Trophoblast cell (in vitro differentiated cells and primary cell): ENCODE measurements at regions not wholly inside any gene's neighbourhood (a gene's known extent, or its start where the extent isn't known, plus 50 kb on each side); places are given as distances from the start of the nearest gene placed in this dataset.

ENCODE experiments used
- DNase-seq, 2 donors: peaks; one replicate each; pipeline ENCODE4 v3.0.0-alpha.2; 2016
- H2AFZ ChIP-seq: 2 replicates; pipeline ENCODE4 v1.6.1; 2013; ENCODE audit warnings: low read length, moderate library complexity, mild to moderate bottlenecking; ENCODE audit not compliant: insufficient read depth, poor library complexity
- H2AK5ac ChIP-seq: 2 replicates; pipeline ENCODE4 v1.6.1; 2013; ENCODE audit warnings: mild to moderate bottlenecking, low read length
- H2BK120ac ChIP-seq: 2 replicates; pipeline ENCODE4 v1.6.1; 2013; ENCODE audit warnings: low read length, mild to moderate bottlenecking, moderate library complexity; ENCODE audit not compliant: insufficient read depth, poor library complexity
- H2BK12ac ChIP-seq: 2 replicates; pipeline ENCODE4 v1.6.1; 2013; ENCODE audit warnings: mild to moderate bottlenecking, low read length, moderate library complexity
- H2BK5ac ChIP-seq: 2 replicates; pipeline ENCODE4 v1.6.1; 2013; ENCODE audit warnings: low read length, low read depth, moderate library complexity, mild to moderate bottlenecking; ENCODE audit not compliant: poor library complexity
- H3K14ac ChIP-seq: 2 replicates; pipeline ENCODE4 v1.6.1; 2013; ENCODE audit warnings: mild to moderate bottlenecking, low read length
- H3K18ac ChIP-seq: 2 replicates; pipeline ENCODE4 v1.6.1; 2013; ENCODE audit warnings: mild to moderate bottlenecking, low read length
- H3K23ac ChIP-seq: 2 replicates; pipeline ENCODE4 v1.6.1; 2013; ENCODE audit warnings: low read length
- H3K27ac ChIP-seq: 2 replicates; pipeline ENCODE4 v1.5.1; 2013; ENCODE audit warnings: low read depth, mild to moderate bottlenecking, inconsistent platforms, low read length, moderate library complexity
- H3K27me3 ChIP-seq: 2 replicates; pipeline ENCODE4 v1.6.1; 2013; ENCODE audit warnings: inconsistent platforms, mild to moderate bottlenecking, low read length, moderate library complexity; ENCODE audit not compliant: insufficient read depth
- H3K36me3 ChIP-seq, 2 experiments: 1 replicate in 1 of 2; 2 replicates in 1 of 2; pipeline ENCODE4 v1.6.1; 2013; ENCODE audit warnings: low read length in 2 of 2, mild to moderate bottlenecking in 2 of 2, moderate library complexity in 1 of 2; ENCODE audit not compliant: insufficient read depth in 2 of 2, control insufficient read depth in 1 of 2
- H3K4ac ChIP-seq: 2 replicates; pipeline ENCODE4 v1.6.1; 2013; ENCODE audit warnings: low read depth, mild to moderate bottlenecking, low read length, moderate library complexity
- H3K4me1 ChIP-seq, 2 experiments: 1 replicate in 1 of 2; 2 replicates in 1 of 2; pipeline ENCODE4 v1.6.1; 2013; ENCODE audit warnings: low read length in 2 of 2, mild to moderate bottlenecking in 2 of 2, moderate library complexity in 1 of 2; ENCODE audit not compliant: insufficient read depth in 2 of 2, control insufficient read depth in 1 of 2
- H3K4me2 ChIP-seq: 2 replicates; pipeline ENCODE4 v1.6.1; 2013; ENCODE audit warnings: inconsistent platforms, mild to moderate bottlenecking, low read length, moderate library complexity
- H3K4me3 ChIP-seq: 2 replicates; pipeline ENCODE4 v1.5.1; 2013; ENCODE audit warnings: mild to moderate bottlenecking, low read depth, low read length, inconsistent platforms
- H3K79me1 ChIP-seq: one replicate; pipeline ENCODE4 v1.6.1; 2013; ENCODE audit warnings: low read length
- H3K79me2 ChIP-seq: 2 replicates; pipeline ENCODE4 v1.6.1; 2013; ENCODE audit warnings: low read length, mild to moderate bottlenecking; ENCODE audit not compliant: control insufficient read depth, insufficient read depth, poor library complexity
- H3K9ac ChIP-seq: 2 replicates; pipeline ENCODE4 v1.6.1; 2013; ENCODE audit warnings: mild to moderate bottlenecking, low read length
- H3K9me3 ChIP-seq: 2 replicates; pipeline ENCODE4 v1.6.1; 2013; ENCODE audit warnings: low read depth, mild to moderate bottlenecking, control low read depth, inconsistent platforms, low read length; ENCODE audit not compliant: insufficient read depth
- H4K12ac ChIP-seq: 2 replicates; pipeline ENCODE4 v1.6.1; 2013; ENCODE audit warnings: low read depth, mild to moderate bottlenecking, low read length, moderate library complexity
- H4K8ac ChIP-seq: 2 replicates; pipeline ENCODE4 v1.6.1; 2013; ENCODE audit warnings: low read depth, mild to moderate bottlenecking, low read length, moderate library complexity
- H4K91ac ChIP-seq: one replicate; pipeline ENCODE4 v1.6.1; 2013; ENCODE audit warnings: low read depth, mild to moderate bottlenecking, low read length, moderate library complexity
- WGBS: extraction: QIAGEN DNeasy Blood & Tissue Kit; methylation state at CpG from one replicate; pipeline ENCODE4 v1.1.7; 2013; ENCODE audit warnings: missing lambda C conversion rate; ENCODE audit not compliant: insufficient read length, insufficient coverage; ENCODE audit errors: extremely low coverage; 5-methylcytosine and 5-hydroxymethylcytosine counted together

DNA sequence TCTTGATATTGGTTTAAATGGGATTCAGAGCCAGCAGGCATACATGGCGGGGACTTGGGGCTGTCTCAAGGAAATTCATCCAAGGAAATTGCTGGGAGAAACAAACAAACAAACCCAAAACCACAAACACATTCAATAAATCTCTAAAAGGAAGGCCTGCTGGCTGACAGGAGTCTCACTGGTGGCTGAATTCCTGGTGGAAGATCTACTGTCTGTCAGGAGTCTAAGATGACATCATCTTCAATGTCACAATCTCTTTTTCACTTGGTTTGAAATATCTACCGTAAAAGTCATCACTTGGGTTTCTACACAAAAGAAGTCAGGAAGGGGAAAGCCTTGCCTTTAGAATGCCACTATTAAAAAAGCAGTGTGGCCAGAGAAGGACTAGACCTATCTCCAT, 87.9 kb downstream of the KLF5 start:
- no peak overlapping the region for H2BK12ac ChIP-seq
- H3K9ac ChIP-seq: no peak overlapping the region
- no peak overlapping the region for H2AK5ac ChIP-seq
- H4K12ac ChIP-seq: no peak overlapping the region
- no peaks in the 10 kb centered on the region for H3K4me1 ChIP-seq
- H3K27ac ChIP-seq: no peak overlapping the region
- H3K27me3 ChIP-seq: no peaks in the 10 kb centered on the region
- H3K18ac ChIP-seq: no peak overlapping the region
- no peaks in the 10 kb centered on the region for H3K9me3 ChIP-seq
- H3K4ac ChIP-seq: no peak overlapping the region
- no peak overlapping the region for H2BK5ac ChIP-seq
- H2BK120ac ChIP-seq: no peak overlapping the region
- H3K79me1 ChIP-seq: no peaks in the 10 kb centered on the region
- H2AFZ ChIP-seq: no peak overlapping the region
- peak; percentile 46 to 94 for DNase-seq
- no peak overlapping the region for H3K4me3 ChIP-seq
- WGBS: no CpG with 5 or more reads among the region's 2 CpGs
- H4K8ac ChIP-seq: no peak overlapping the region
- no peaks in the 10 kb centered on the region for H3K79me2 ChIP-seq
- no peak overlapping the region for H3K14ac ChIP-seq
- H3K36me3 ChIP-seq: no peaks in the 10 kb centered on the region
- H3K4me2 ChIP-seq: no peak overlapping the region
- H3K23ac ChIP-seq: no peak overlapping the region
- no peak overlapping the region for H4K91ac ChIP-seq

DNA sequence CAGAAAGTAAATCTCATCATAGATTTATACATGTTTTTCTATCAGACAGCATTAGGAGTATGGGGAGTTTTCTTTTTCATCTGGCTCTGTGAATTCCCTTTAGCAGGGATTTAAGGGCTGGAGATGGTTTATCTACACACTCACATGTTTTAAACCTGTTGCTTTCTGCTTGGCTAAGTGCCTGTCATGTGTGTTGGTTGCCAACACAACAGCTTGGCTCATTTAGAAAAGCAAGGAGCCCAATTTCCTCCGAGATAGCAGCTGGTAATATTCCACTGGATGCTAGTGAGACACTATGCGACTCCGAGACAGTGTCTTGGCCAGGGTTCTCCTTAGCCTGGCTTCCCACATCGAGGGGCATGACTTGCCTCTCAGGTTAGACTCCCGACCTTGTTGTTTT, 83.3 kb downstream of the KLF5 start:
- no peak overlapping the region for H3K4me3 ChIP-seq
- DNase-seq: no peak
- no peak overlapping the region for H3K14ac ChIP-seq
- no peak overlapping the region for H2BK120ac ChIP-seq
- no peaks in the 10 kb centered on the region for H3K79me1 ChIP-seq
- H3K27ac ChIP-seq: no peak overlapping the region
- no peak overlapping the region for H4K12ac ChIP-seq
- H2AK5ac ChIP-seq: no peak overlapping the region
- H3K18ac ChIP-seq: no peak overlapping the region
- no peaks in the 10 kb centered on the region for H3K27me3 ChIP-seq
- WGBS: no CpG with 5 or more reads among the region's 5 CpGs
- H3K4me2 ChIP-seq: no peak overlapping the region
- peaks cover 0 to 2% of the 10 kb centered on the region in 2 experiments for H3K4me1 ChIP-seq
- H3K9me3 ChIP-seq: no peaks in the 10 kb centered on the region
- H3K36me3 ChIP-seq: no peaks in the 10 kb centered on the region
- no peak overlapping the region for H2BK5ac ChIP-seq
- H2BK12ac ChIP-seq: no peak overlapping the region
- no peak overlapping the region for H3K23ac ChIP-seq
- H2AFZ ChIP-seq: no peak overlapping the region
- H4K91ac ChIP-seq: no peak overlapping the region
- H3K9ac ChIP-seq: no peak overlapping the region
- H4K8ac ChIP-seq: no peak overlapping the region
- H3K4ac ChIP-seq: no peak overlapping the region
- no peaks in the 10 kb centered on the region for H3K79me2 ChIP-seq

DNA sequence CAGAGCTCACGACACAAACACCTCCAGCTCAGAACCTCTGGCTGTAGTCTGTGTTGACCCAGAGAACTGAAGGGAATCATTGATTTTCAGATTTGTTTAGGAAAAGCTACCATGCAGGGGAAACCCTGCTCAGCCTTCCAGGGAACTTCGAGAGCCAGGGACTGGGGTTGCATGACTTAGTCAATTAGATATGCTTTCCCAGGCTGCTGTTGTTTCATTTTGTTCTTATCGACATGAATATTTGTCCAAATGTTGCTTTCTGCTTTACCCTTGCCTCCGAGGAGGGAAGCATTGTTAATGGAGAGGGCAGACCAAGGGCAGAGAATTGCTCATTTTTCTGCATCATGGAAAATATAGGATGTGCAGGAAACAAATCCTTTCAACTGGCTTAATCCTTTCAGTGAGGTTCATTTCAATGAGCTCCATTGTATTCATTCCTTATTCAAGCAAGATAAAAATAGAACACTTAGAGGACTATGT, 82.5 kb downstream of the KLF5 start:
- no peaks in the 10 kb centered on the region for H3K36me3 ChIP-seq

GRCh38 chr13:73140801-73141200, 82.0 kb downstream of the KLF5 start:
- no CpG with 5 or more reads among the region's 2 CpGs for WGBS
- Histone ChIP-seq H3K4me1 (peaks cover 0 to 2% of the 10 kb centered on the region in 2 experiments), H3K4me3 (no peak overlapping the region), H4K91ac (no peak overlapping the region), H3K18ac (no peak overlapping the region), H3K9me3 (no peaks in the 10 kb centered on the region), H3K27ac (no peak overlapping the region), H3K4ac (no peak overlapping the region), H3K79me2 (no peaks in the 10 kb centered on the region), H2BK120ac (no peak overlapping the region), H3K27me3 (no peaks in the 10 kb centered on the region), H2AK5ac (no peak overlapping the region), H3K9ac (no peak overlapping the region), H3K4me2 (no peak overlapping the region), H3K79me1 (no peaks in the 10 kb centered on the region), H2BK12ac (no peak overlapping the region), H2AFZ (no peak overlapping the region), H2BK5ac (no peak overlapping the region), H4K12ac (no peak overlapping the region), H3K23ac (no peak overlapping the region), H3K14ac (no peak overlapping the region), H4K8ac (no peak overlapping the region), H3K36me3 (no peaks in the 10 kb centered on the region)
- DNase-seq: no peak

More for the DNA sequence above, 82.5 kb downstream of the KLF5 start:
- no peak overlapping the region for H3K4ac ChIP-seq
- peaks cover 0 to 2% of the 10 kb centered on the region in 2 experiments for H3K4me1 ChIP-seq
- H3K4me3 ChIP-seq: no peak overlapping the region
- H4K8ac ChIP-seq: no peak overlapping the region
- DNase-seq: no peak
- no peaks in the 10 kb centered on the region for H3K79me1 ChIP-seq
- H3K79me2 ChIP-seq: no peaks in the 10 kb centered on the region
- no peaks in the 10 kb centered on the region for H3K9me3 ChIP-seq
- no peak overlapping the region for H4K12ac ChIP-seq
- WGBS: no CpG with 5 or more reads among the region's 4 CpGs
- H2BK120ac ChIP-seq: no peak overlapping the region
- no peak overlapping the region for H2AFZ ChIP-seq
- H3K9ac ChIP-seq: no peak overlapping the region
- no peak overlapping the region for H4K91ac ChIP-seq
- H3K14ac ChIP-seq: no peak overlapping the region
- no peak overlapping the region for H2BK12ac ChIP-seq
- no peak overlapping the region for H2AK5ac ChIP-seq
- no peak overlapping the region for H2BK5ac ChIP-seq
- H3K4me2 ChIP-seq: no peak overlapping the region
- H3K27ac ChIP-seq: no peak overlapping the region
- no peak overlapping the region for H3K23ac ChIP-seq
- H3K27me3 ChIP-seq: no peaks in the 10 kb centered on the region
- H3K18ac ChIP-seq: no peak overlapping the region
